ENCODE measurements at regions not wholly inside any gene's neighbourhood (a gene's known extent, or its start where the extent isn't known, plus 50 kb on each side); places are given as distances from the start of the nearest gene placed in this dataset.
"Not testable (repeated sequence)": the region's sequence is repeated elsewhere in the genome, so short reads cannot be mapped to it uniquely, and the experiment has no call there.

- no peak for DNase-seq
Measured at GRCh38 chr16:29198231-29198630, 208.3 kb downstream of the NPIPB11 start.

- not testable (repeated sequence) for DNase-seq
Measured at GRCh38 chr16:29197494-29198100, 208.9 kb downstream of the NPIPB11 start.

GRCh38 chr16:29196746-29197145 lies 209.8 kb downstream of the NPIPB11 start:
- DNase-seq: not testable (repeated sequence)

GRCh38 chr16:29195116-29195872 lies 210.4 kb downstream of the LAT start:
- not testable (repeated sequence) for DNase-seq

GRCh38 chr16:29194185-29194844 lies 209.5 kb downstream of the LAT start:
- not testable (repeated sequence) for DNase-seq

- not testable (repeated sequence) for DNase-seq
Measured at GRCh38 chr16:29193634-29194033, 208.8 kb downstream of the LAT start.

GRCh38 chr16:29193248-29193574 lies 208.4 kb downstream of the LAT start:
- not testable (repeated sequence) for DNase-seq

GRCh38 chr16:29192329-29193247 lies 207.7 kb downstream of the LAT start:
- DNase-seq: no peak

- not testable (repeated sequence) for DNase-seq
Measured at GRCh38 chr16:29191636-29192180, 206.9 kb downstream of the LAT start.

GRCh38 chr16:29190553-29191431 lies 205.9 kb downstream of the LAT start:
- DNase-seq: not testable (repeated sequence)

GRCh38 chr16:29188806-29189205 lies 204.0 kb downstream of the LAT start:
- not testable (repeated sequence) for DNase-seq

- not testable (repeated sequence) for DNase-seq
Measured at GRCh38 chr16:29186306-29187220, 201.7 kb downstream of the LAT start.

GRCh38 chr16:29185872-29186271 lies 201.0 kb downstream of the LAT start:
- DNase-seq: not testable (repeated sequence)

- DNase-seq: not testable (repeated sequence)
Measured at GRCh38 chr16:29184738-29185438, 200.0 kb downstream of the LAT start.

- not testable (repeated sequence) for DNase-seq
Measured at GRCh38 chr16:29182940-29183868, 198.4 kb downstream of the LAT start.

GRCh38 chr16:29182501-29182900 lies 197.6 kb downstream of the LAT start:
- no peak for DNase-seq

GRCh38 chr16:29181921-29182411 lies 197.1 kb downstream of the LAT start:
- not testable (repeated sequence) for DNase-seq

GRCh38 chr16:29181254-29181780 lies 196.5 kb downstream of the LAT start:
- not testable (repeated sequence) for DNase-seq
